ENCODE measurements at regions not wholly inside any gene's neighbourhood (a gene's known extent, or its start where the extent isn't known, plus 50 kb on each side); places are given as distances from the start of the nearest gene placed in this dataset.

DNA sequence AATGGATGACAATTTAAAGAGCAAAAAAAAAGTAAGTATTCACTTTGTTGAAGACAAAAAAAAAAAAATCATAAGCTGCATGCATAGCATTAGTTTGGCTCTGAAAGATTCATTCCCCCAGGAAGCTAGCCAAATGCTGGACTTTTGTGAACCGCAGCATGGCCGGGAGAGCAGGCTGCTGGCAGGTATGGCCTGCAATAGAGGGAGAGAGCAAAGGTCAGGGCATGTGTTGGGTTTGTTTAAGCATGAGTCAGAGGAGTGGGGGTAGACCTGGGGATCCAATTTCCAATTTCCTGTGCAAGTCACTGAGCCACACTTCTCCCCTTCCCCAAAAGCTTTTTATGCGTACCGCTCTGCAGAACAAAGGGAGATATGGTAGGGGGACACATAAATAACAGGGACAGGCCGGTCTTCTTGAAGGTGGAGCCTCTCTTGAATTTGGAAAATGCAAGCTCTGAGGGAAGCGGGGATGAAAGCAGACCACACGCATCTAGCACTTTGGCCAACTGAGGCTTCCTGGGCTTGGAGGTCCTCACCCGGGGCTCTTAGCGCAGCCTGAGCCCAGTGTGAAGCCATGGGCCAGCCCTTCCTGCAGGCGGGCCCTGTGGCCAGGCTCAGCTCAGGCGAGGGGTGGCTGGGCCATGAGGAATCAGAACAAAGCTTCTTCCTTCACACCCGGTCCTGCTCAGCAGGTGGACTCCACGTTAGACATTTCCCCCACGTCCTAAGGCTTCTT is 171.1 kb downstream of the TOMM20 start:
- TF ChIP-seq SPI1 (IDR thresholded peaks at IDR 0.05; ENCODE audit: borderline replicate concordance, low read depth) (no peak), GABPA (IDR thresholded peaks at IDR 0.05; ENCODE audit: low read depth) (no peak), POLR2AphosphoS5 (IDR thresholded peaks at IDR 0.05; ENCODE audit: low read depth) (no peak)
- TF ChIP-seq, protein P1, sequence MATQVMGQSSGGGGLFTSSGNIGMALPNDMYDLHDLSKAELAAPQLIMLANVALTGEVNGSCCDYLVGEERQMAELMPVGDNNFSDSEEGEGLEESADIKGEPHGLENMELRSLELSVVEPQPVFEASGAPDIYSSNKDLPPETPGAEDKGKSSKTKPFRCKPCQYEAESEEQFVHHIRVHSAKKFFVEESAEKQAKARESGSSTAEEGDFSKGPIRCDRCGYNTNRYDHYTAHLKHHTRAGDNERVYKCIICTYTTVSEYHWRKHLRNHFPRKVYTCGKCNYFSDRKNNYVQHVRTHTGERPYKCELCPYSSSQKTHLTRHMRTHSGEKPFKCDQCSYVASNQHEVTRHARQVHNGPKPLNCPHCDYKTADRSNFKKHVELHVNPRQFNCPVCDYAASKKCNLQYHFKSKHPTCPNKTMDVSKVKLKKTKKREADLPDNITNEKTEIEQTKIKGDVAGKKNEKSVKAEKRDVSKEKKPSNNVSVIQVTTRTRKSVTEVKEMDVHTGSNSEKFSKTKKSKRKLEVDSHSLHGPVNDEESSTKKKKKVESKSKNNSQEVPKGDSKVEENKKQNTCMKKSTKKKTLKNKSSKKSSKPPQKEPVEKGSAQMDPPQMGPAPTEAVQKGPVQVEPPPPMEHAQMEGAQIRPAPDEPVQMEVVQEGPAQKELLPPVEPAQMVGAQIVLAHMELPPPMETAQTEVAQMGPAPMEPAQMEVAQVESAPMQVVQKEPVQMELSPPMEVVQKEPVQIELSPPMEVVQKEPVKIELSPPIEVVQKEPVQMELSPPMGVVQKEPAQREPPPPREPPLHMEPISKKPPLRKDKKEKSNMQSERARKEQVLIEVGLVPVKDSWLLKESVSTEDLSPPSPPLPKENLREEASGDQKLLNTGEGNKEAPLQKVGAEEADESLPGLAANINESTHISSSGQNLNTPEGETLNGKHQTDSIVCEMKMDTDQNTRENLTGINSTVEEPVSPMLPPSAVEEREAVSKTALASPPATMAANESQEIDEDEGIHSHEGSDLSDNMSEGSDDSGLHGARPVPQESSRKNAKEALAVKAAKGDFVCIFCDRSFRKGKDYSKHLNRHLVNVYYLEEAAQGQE (IDR thresholded peaks at IDR 0.05; ENCODE audit: insufficient replicate concordance, low read depth): no peak
- TF ChIP-seq, protein P2, sequence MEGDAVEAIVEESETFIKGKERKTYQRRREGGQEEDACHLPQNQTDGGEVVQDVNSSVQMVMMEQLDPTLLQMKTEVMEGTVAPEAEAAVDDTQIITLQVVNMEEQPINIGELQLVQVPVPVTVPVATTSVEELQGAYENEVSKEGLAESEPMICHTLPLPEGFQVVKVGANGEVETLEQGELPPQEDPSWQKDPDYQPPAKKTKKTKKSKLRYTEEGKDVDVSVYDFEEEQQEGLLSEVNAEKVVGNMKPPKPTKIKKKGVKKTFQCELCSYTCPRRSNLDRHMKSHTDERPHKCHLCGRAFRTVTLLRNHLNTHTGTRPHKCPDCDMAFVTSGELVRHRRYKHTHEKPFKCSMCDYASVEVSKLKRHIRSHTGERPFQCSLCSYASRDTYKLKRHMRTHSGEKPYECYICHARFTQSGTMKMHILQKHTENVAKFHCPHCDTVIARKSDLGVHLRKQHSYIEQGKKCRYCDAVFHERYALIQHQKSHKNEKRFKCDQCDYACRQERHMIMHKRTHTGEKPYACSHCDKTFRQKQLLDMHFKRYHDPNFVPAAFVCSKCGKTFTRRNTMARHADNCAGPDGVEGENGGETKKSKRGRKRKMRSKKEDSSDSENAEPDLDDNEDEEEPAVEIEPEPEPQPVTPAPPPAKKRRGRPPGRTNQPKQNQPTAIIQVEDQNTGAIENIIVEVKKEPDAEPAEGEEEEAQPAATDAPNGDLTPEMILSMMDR (IDR thresholded peaks at IDR 0.05; ENCODE audit: insufficient read depth, low read length): no peak
- H3K27ac ChIP-seq (replicated peaks): peak overlapping the region; percentile 97

DNA sequence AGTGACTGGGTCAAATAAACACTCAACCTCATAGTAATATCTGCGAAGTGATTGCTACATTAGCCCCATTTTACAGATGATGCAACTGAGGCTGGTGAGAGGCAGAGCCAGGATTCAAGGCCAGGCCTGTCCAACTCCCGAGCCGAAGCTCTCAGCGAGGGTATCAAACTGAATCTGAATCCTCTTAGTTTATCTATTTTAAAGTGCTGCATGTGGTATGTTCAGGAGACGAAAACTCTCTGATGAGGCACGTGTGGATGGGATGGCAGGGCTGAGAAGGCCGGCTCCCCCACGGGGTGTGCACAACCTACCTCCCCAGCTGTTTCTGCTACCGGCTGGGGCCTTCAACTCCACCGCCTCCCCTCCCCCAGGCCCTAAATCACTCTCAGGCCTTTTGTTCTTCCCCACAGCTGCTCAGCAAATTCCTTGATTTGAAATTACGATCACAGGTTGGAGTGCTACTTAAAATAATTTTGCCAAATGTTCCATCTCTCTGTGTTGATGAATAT is 171.8 kb downstream of the TOMM20 start:
- Histone ChIP-seq H3K27me3 (ENCODE audit: insufficient read depth, poor library complexity, severe bottlenecking) (no peaks in the 10 kb centered on the region), H3K4me3 (replicated peaks; ENCODE audit: insufficient read depth, low read length) (no peak overlapping the region), H3K27ac (replicated peaks) (peak overlapping the region; percentile 97)
- peak in 1 of 2 experiments; percentile 45 for DNase-seq (ENCODE audit: low read depth in 1 of 2, low spot score in 1 of 2)
- TF ChIP-seq, protein P1 (IDR thresholded peaks at IDR 0.05; ENCODE audit: insufficient replicate concordance, low read depth): no peak
- no peak; the same call in 1 of the 2 replicates for TF ChIP-seq POLR2AphosphoS5 (IDR thresholded peaks at IDR 0.05; ENCODE audit: low read depth)

More for the DNA sequence above, 171.1 kb downstream of the TOMM20 start:
- no peaks in the 10 kb centered on the region for H3K27me3 ChIP-seq (ENCODE audit: insufficient read depth, poor library complexity, severe bottlenecking)
- DNase-seq (ENCODE audit: low read depth in 1 of 2, low spot score in 1 of 2): no peak
- H3K4me3 ChIP-seq (replicated peaks; ENCODE audit: insufficient read depth, low read length): no peak overlapping the region

DNA sequence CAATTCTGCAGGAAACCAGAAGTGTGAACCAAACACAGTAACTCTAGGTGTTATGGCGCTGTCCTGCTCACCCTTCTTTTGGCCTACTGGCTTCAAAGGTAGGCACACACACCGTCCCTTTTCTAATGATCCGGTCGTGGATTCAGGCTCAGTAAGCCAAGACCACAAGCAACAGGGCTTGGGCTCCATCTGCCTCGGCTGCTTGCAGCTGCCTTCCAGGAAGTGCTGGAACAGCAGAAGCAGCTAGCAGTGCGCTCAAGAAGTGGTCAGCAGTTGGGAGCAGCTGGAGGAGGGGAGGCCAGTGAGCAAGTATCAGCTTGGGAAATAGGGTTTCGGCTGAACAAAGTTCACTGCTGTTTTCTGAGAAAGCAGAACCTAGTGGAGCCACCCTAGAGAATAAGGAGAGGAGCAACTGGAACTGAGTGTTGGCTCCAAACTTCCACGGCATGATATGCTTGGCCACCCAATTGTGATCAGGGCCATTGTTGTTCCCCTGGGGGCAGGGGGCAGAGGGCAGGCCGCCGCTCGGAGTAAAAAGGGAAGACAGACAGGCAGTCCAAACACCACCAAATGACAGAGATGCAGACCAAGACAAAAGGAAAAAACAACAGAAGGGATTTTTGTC is 173.4 kb downstream of the TOMM20 start:
- H3K4me3 ChIP-seq (replicated peaks; ENCODE audit: insufficient read depth, low read length): no peak overlapping the region
- TF ChIP-seq, protein P2 (IDR thresholded peaks at IDR 0.05; ENCODE audit: insufficient read depth, low read length): no peak
- TF ChIP-seq SPI1 (IDR thresholded peaks at IDR 0.05; ENCODE audit: borderline replicate concordance, low read depth): no peak; the same call in 1 of the 2 replicates
- peak; percentile 97 for TF ChIP-seq POLR2AphosphoS5 (IDR thresholded peaks at IDR 0.05; ENCODE audit: low read depth)
- TF ChIP-seq, protein P1 (IDR thresholded peaks at IDR 0.05; ENCODE audit: insufficient replicate concordance, low read depth): peak; percentile 69
- TF ChIP-seq GABPA (IDR thresholded peaks at IDR 0.05; ENCODE audit: low read depth): 0 out of 2 replicates have a peak, but pooled peaks have one; percentile 13
- no peaks in the 10 kb centered on the region for H3K27me3 ChIP-seq (ENCODE audit: insufficient read depth, poor library complexity, severe bottlenecking)
- H3K27ac ChIP-seq (replicated peaks): peak overlapping the region; percentile 97
- DNase-seq (ENCODE audit: low read depth in 1 of 2, low spot score in 1 of 2): peak; percentile 76 to 98

All from HL-60 (cell line).